ENCODE measurements at regions not wholly inside any gene's neighbourhood (a gene's known extent, or its start where the extent isn't known, plus 50 kb on each side); places are given as distances from the start of the nearest gene placed in this dataset.

- Histone ChIP-seq H3K36me3 (ENCODE audit: control insufficient read depth, insufficient read depth, low read length) (no peaks in the 10 kb centered on the region), H3K27me3 (ENCODE audit: control insufficient read depth, insufficient read depth, low read length) (no peaks in the 10 kb centered on the region), H3K4me3 (ENCODE audit: low read depth, low read length) (no peak overlapping the region)
- no peak for TF ChIP-seq CTCF (IDR thresholded peaks at IDR 0.05; ENCODE audit: insufficient read depth, low read length, severe bottlenecking)
- FAIRE-seq (peak; percentile 7), DNase-seq (ENCODE audit: low read depth) (peak; percentile 84)
Measured at GRCh38 chr18:25935356-25935755, 155.1 kb downstream of the SS18 start.

GRCh38 chr18:25931126-25931525 lies 159.3 kb downstream of the SS18 start:
- no peak for FAIRE-seq
- no peak for TF ChIP-seq CTCF (IDR thresholded peaks at IDR 0.05; ENCODE audit: insufficient read depth, low read length, severe bottlenecking)

GRCh38 chr18:25929787-25930186 lies 160.6 kb downstream of the SS18 start:
- Histone ChIP-seq H3K4me3 (ENCODE audit: low read depth, low read length) (no peak overlapping the region), H3K36me3 (ENCODE audit: control insufficient read depth, insufficient read depth, low read length) (no peaks in the 10 kb centered on the region), H3K27me3 (ENCODE audit: control insufficient read depth, insufficient read depth, low read length) (no peaks in the 10 kb centered on the region)
- DNase-seq (ENCODE audit: low read depth) = no peak
- TF ChIP-seq CTCF (IDR thresholded peaks at IDR 0.05; ENCODE audit: insufficient read depth, low read length, severe bottlenecking) = no peak
- FAIRE-seq = no peak

More at GRCh38 chr18:25931126-25931525, 159.3 kb downstream of the SS18 start:
- Histone ChIP-seq H3K4me3 (ENCODE audit: low read depth, low read length) (no peak overlapping the region), H3K36me3 (ENCODE audit: control insufficient read depth, insufficient read depth, low read length) (no peaks in the 10 kb centered on the region), H3K27me3 (ENCODE audit: control insufficient read depth, insufficient read depth, low read length) (no peaks in the 10 kb centered on the region)
- no peak for DNase-seq (ENCODE audit: low read depth)

GRCh38 chr18:25927830-25928229 lies 162.6 kb downstream of the SS18 start:
- no peak for TF ChIP-seq CTCF (IDR thresholded peaks at IDR 0.05; ENCODE audit: insufficient read depth, low read length, severe bottlenecking)
- H3K4me3 ChIP-seq (ENCODE audit: low read depth, low read length) = no peak overlapping the region
- no peaks in the 10 kb centered on the region for H3K27me3 ChIP-seq (ENCODE audit: control insufficient read depth, insufficient read depth, low read length)
- FAIRE-seq (no peak), DNase-seq (ENCODE audit: low read depth) (no peak)
- H3K36me3 ChIP-seq (ENCODE audit: control insufficient read depth, insufficient read depth, low read length) = no peaks in the 10 kb centered on the region

GRCh38 chr18:25923193-25923592 lies 167.2 kb downstream of the SS18 start:
- H3K36me3 ChIP-seq (ENCODE audit: control insufficient read depth, insufficient read depth, low read length) = no peaks in the 10 kb centered on the region
- FAIRE-seq (no peak), DNase-seq (ENCODE audit: low read depth) (no peak)
- TF ChIP-seq CTCF (IDR thresholded peaks at IDR 0.05; ENCODE audit: insufficient read depth, low read length, severe bottlenecking) = no peak
- no peaks in the 10 kb centered on the region for H3K27me3 ChIP-seq (ENCODE audit: control insufficient read depth, insufficient read depth, low read length)
- no peak overlapping the region for H3K4me3 ChIP-seq (ENCODE audit: low read depth, low read length)

DNA sequence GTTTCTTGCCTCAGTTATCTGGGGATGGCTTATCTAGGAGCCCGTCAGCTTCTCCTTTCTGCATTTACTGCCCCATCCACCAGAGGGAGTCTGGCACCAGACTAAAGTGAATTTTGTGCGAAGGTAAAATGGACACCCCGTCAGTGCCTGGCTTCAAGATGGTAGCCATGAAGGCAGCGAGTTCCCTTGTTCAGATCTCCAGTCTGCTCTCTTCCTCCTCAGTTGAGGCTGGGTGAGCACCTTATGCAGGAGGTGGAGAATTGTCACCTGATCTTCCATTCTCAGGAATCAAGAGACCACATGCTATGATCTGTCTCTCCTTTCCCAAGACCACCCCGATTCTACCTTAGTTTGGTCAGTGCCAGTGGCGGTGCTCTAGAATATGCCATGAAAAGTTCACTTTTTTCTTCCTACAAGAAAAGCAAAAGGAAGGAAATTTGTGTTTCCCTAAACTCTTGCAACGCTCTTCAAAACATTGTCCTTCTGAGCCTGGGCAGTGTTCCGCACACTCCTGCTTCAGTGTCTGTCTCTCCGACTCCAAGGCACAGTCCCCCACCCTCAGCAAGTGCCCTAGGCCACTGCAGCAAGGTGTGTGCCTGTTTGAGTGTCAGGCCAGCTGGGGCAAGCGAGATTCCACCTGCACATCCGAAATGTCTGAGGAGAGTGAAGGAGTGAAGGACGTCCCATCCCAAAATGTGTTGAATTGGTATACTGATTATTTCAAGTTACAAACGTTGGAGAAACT lies 168.6 kb downstream of the SS18 start:
- DNase-seq (ENCODE audit: low read depth) (peak; percentile 8), FAIRE-seq (no peak)
- Histone ChIP-seq H3K27me3 (ENCODE audit: control insufficient read depth, insufficient read depth, low read length) (no peaks in the 10 kb centered on the region), H3K4me3 (ENCODE audit: low read depth, low read length) (no peak overlapping the region), H3K36me3 (ENCODE audit: control insufficient read depth, insufficient read depth, low read length) (no peaks in the 10 kb centered on the region)
- peak; percentile 56 for TF ChIP-seq CTCF (IDR thresholded peaks at IDR 0.05; ENCODE audit: insufficient read depth, low read length, severe bottlenecking)

All from bronchial epithelial cell (primary cell).